BLaER1 (cell line): ENCODE measurements at regions not wholly inside any gene's neighbourhood (a gene's known extent, or its start where the extent isn't known, plus 50 kb on each side); places are given as distances from the start of the nearest gene placed in this dataset.
A peak's percentile ranks its signal among the peaks of the same experiment; 100 is the strongest.
"Not testable (repeated sequence)": the region's sequence is repeated elsewhere in the genome, so short reads cannot be mapped to it uniquely, and the experiment has no call there.

ENCODE experiments used
- H3K27ac ChIP-seq: shearing (Covaris generic); formaldehyde crosslinking; 2 replicates; pipeline ENCODE4 v1.8.1; 2022
- H3K27me3 ChIP-seq: shearing (Covaris generic); formaldehyde crosslinking; 2 replicates; pipeline ENCODE4 v1.8.1; 2022
- H3K36me3 ChIP-seq: shearing (Covaris generic); formaldehyde crosslinking; 2 replicates; pipeline ENCODE4 v1.8.1; 2022
- H3K4me1 ChIP-seq: shearing (Covaris generic); formaldehyde crosslinking; 2 replicates; pipeline ENCODE4 v1.8.1; 2022
- H3K4me2 ChIP-seq: shearing (Covaris generic); formaldehyde crosslinking; 2 replicates; pipeline ENCODE4 v1.8.1; 2022
- H3K4me3 ChIP-seq: shearing (Covaris generic); formaldehyde crosslinking; 2 replicates; pipeline ENCODE4 v1.8.1; 2022
- H3K9ac ChIP-seq: shearing (Covaris generic); formaldehyde crosslinking; 2 replicates; pipeline ENCODE4 v1.8.1; 2022
- H3K9me3 ChIP-seq: shearing (Covaris generic); formaldehyde crosslinking; 2 replicates; pipeline ENCODE4 v1.8.1; 2022
- H4K20me1 ChIP-seq: shearing (Covaris generic); formaldehyde crosslinking; 2 replicates; pipeline ENCODE4 v1.8.1; 2022
- Cebpa-rat ChIP-seq: shearing (Covaris generic); IDR thresholded peaks from 2 replicates; pipeline ENCODE4 v1.8.1; 2022

- Histone ChIP-seq H3K4me2 (no peak overlapping the region), H3K9me3 (no peaks in the 10 kb centered on the region), H3K4me1 (no peaks in the 10 kb centered on the region), H3K36me3 (no peaks in the 10 kb centered on the region), H3K9ac (no peak overlapping the region), H3K27me3 (no peaks in the 10 kb centered on the region), H4K20me1 (peaks cover 4% of the 10 kb centered on the region; the same call in 1 of the 2 replicates), H3K27ac (no peak overlapping the region), H3K4me3 (no peak overlapping the region)
- no peak for TF ChIP-seq Cebpa-rat
Measured at GRCh38 chr6:150744522-150745260, 120.8 kb upstream of the MTHFD1L start.

GRCh38 chr6:150745896-150746295 lies 119.6 kb upstream of the MTHFD1L start:
- TF ChIP-seq Cebpa-rat = no peak
- Histone ChIP-seq H4K20me1 (peaks cover 4% of the 10 kb centered on the region; the same call in 1 of the 2 replicates), H3K4me2 (no peak overlapping the region), H3K36me3 (no peaks in the 10 kb centered on the region), H3K4me1 (peaks cover 2% of the 10 kb centered on the region), H3K27me3 (no peaks in the 10 kb centered on the region), H3K9ac (no peak overlapping the region), H3K9me3 (no peaks in the 10 kb centered on the region), H3K4me3 (no peak overlapping the region), H3K27ac (no peak overlapping the region)

GRCh38 chr6:150747155-150747554 lies 118.3 kb upstream of the MTHFD1L start:
- Histone ChIP-seq H3K4me3 (no peak overlapping the region), H3K27ac (no peak overlapping the region), H3K9me3 (no peaks in the 10 kb centered on the region), H4K20me1 (peaks cover 4% of the 10 kb centered on the region; the same call in 1 of the 2 replicates), H3K4me2 (no peak overlapping the region), H3K4me1 (peaks cover 11% of the 10 kb centered on the region), H3K36me3 (no peaks in the 10 kb centered on the region), H3K9ac (no peak overlapping the region), H3K27me3 (no peaks in the 10 kb centered on the region)
- TF ChIP-seq Cebpa-rat = no peak

- H3K4me2 ChIP-seq = no peak overlapping the region
- H3K27ac ChIP-seq = no peak overlapping the region
- peaks cover 11% of the 10 kb centered on the region for H3K4me1 ChIP-seq
- TF ChIP-seq Cebpa-rat = no peak
- H3K27me3 ChIP-seq = no peaks in the 10 kb centered on the region
- no peaks in the 10 kb centered on the region for H3K36me3 ChIP-seq
- no peak overlapping the region for H3K9ac ChIP-seq
- no peaks in the 10 kb centered on the region for H3K9me3 ChIP-seq
- no peak overlapping the region for H3K4me3 ChIP-seq
- H4K20me1 ChIP-seq = peaks cover 8% of the 10 kb centered on the region; the same call in 1 of the 2 replicates
Measured at GRCh38 chr6:150749091-150749670, 116.3 kb upstream of the MTHFD1L start.

GRCh38 chr6:150751296-150751695 lies 114.2 kb upstream of the MTHFD1L start:
- Histone ChIP-seq H3K4me3 (no peak overlapping the region), H3K9me3 (no peaks in the 10 kb centered on the region), H4K20me1 (peaks cover 12% of the 10 kb centered on the region; the same call in 1 of the 2 replicates), H3K9ac (no peak overlapping the region), H3K4me2 (peak overlapping the region; percentile 44), H3K27ac (no peak overlapping the region), H3K4me1 (peaks cover 11% of the 10 kb centered on the region), H3K36me3 (no peaks in the 10 kb centered on the region), H3K27me3 (no peaks in the 10 kb centered on the region)
- TF ChIP-seq Cebpa-rat = no peak

GRCh38 chr6:150752409-150752808 lies 113.1 kb upstream of the MTHFD1L start:
- H3K4me3 ChIP-seq = no peak overlapping the region
- no peak overlapping the region for H3K27ac ChIP-seq
- H4K20me1 ChIP-seq = peaks cover 12% of the 10 kb centered on the region; the same call in 1 of the 2 replicates
- H3K27me3 ChIP-seq = no peaks in the 10 kb centered on the region
- TF ChIP-seq Cebpa-rat = no peak
- no peaks in the 10 kb centered on the region for H3K9me3 ChIP-seq
- H3K4me2 ChIP-seq = no peak overlapping the region
- no peak overlapping the region for H3K9ac ChIP-seq
- peaks cover 11% of the 10 kb centered on the region for H3K4me1 ChIP-seq
- H3K36me3 ChIP-seq = no peaks in the 10 kb centered on the region

- H4K20me1 ChIP-seq = 0 out of 2 replicates have a peak, but pooled peaks cover 12% of the 10 kb centered on the region
- H3K36me3 ChIP-seq = no peaks in the 10 kb centered on the region
- H3K9ac ChIP-seq = no peak overlapping the region
- H3K4me1 ChIP-seq = peaks cover 11% of the 10 kb centered on the region
- H3K27ac ChIP-seq = no peak overlapping the region
- H3K9me3 ChIP-seq = no peaks in the 10 kb centered on the region
- H3K27me3 ChIP-seq = no peaks in the 10 kb centered on the region
- H3K4me3 ChIP-seq = no peak overlapping the region
- H3K4me2 ChIP-seq = no peak overlapping the region
- no peak for TF ChIP-seq Cebpa-rat
Measured at GRCh38 chr6:150753371-150754064, 112.0 kb upstream of the MTHFD1L start.

GRCh38 chr6:150755042-150755441 lies 110.5 kb upstream of the MTHFD1L start:
- Histone ChIP-seq H4K20me1 (peaks cover 12% of the 10 kb centered on the region; the same call in 1 of the 2 replicates), H3K27ac (no peak overlapping the region), H3K36me3 (no peaks in the 10 kb centered on the region), H3K4me3 (no peak overlapping the region), H3K4me2 (no peak overlapping the region), H3K4me1 (peaks cover 11% of the 10 kb centered on the region), H3K27me3 (no peaks in the 10 kb centered on the region), H3K9ac (no peak overlapping the region), H3K9me3 (no peaks in the 10 kb centered on the region)
- TF ChIP-seq Cebpa-rat = no peak

- no peak overlapping the region for H3K4me2 ChIP-seq
- no peak overlapping the region for H3K27ac ChIP-seq
- no peaks in the 10 kb centered on the region for H3K36me3 ChIP-seq
- H3K9me3 ChIP-seq = no peaks in the 10 kb centered on the region
- no peak for TF ChIP-seq Cebpa-rat
- H3K4me1 ChIP-seq = peaks cover 11% of the 10 kb centered on the region
- peaks cover 12% of the 10 kb centered on the region; the same call in 1 of the 2 replicates for H4K20me1 ChIP-seq
- H3K27me3 ChIP-seq = no peaks in the 10 kb centered on the region
- no peak overlapping the region for H3K9ac ChIP-seq
- no peak overlapping the region for H3K4me3 ChIP-seq
Measured at GRCh38 chr6:150755524-150755923, 110.0 kb upstream of the MTHFD1L start.

GRCh38 chr6:150756173-150756572 lies 109.3 kb upstream of the MTHFD1L start:
- Histone ChIP-seq H3K4me2 (no peak overlapping the region), H4K20me1 (peaks cover 12% of the 10 kb centered on the region; the same call in 1 of the 2 replicates), H3K9me3 (no peaks in the 10 kb centered on the region), H3K4me1 (peaks cover 6% of the 10 kb centered on the region), H3K4me3 (no peak overlapping the region), H3K27ac (no peak overlapping the region), H3K27me3 (no peaks in the 10 kb centered on the region), H3K9ac (no peak overlapping the region), H3K36me3 (no peaks in the 10 kb centered on the region)
- TF ChIP-seq Cebpa-rat = no peak

GRCh38 chr6:150757807-150758206 lies 107.7 kb upstream of the MTHFD1L start:
- not testable (repeated sequence) for H3K36me3 ChIP-seq, H3K9me3 ChIP-seq, H3K27me3 ChIP-seq, H3K27ac ChIP-seq, H3K4me3 ChIP-seq, H3K4me2 ChIP-seq, H3K4me1 ChIP-seq, H3K9ac ChIP-seq
- peaks cover 12% of the 10 kb centered on the region; the same call in 1 of the 2 replicates for H4K20me1 ChIP-seq
